Posterior cingulate gyrus (tissue), 11 donors: ENCODE measurements at regions not wholly inside any gene's neighbourhood (a gene's known extent, or its start where the extent isn't known, plus 50 kb on each side); places are given as distances from the start of the nearest gene placed in this dataset.
"Not testable (repeated sequence)": the region's sequence is repeated elsewhere in the genome, so short reads cannot be mapped to it uniquely, and the experiment has no call there.

ENCODE experiments used
- DNase-seq, 10 donors: peaks; one replicate each; pipeline versions ENCODE4 v3.0.0 to v3.0.0-alpha.2; 2020 to 2021; ENCODE audit warnings: mixed read lengths in 3 of 10
- intact Hi-C: fragments of 100-400 bp; cut with DNase I; formaldehyde crosslinking; loops from one replicate; pipeline ENCODE4 v1.15.1; 2023

- DNase-seq, result peak in 2 of 10 donors; percentile 69 to 73
- intact Hi-C loops, result no loop called here
Measured at GRCh38 chr5:131008329-131008728, 156.7 kb downstream of the HINT1 start.

- DNase-seq, result no peak
- intact Hi-C loops, result no loop called here
Measured at GRCh38 chr5:131005963-131006684, 158.9 kb downstream of the HINT1 start.

DNA sequence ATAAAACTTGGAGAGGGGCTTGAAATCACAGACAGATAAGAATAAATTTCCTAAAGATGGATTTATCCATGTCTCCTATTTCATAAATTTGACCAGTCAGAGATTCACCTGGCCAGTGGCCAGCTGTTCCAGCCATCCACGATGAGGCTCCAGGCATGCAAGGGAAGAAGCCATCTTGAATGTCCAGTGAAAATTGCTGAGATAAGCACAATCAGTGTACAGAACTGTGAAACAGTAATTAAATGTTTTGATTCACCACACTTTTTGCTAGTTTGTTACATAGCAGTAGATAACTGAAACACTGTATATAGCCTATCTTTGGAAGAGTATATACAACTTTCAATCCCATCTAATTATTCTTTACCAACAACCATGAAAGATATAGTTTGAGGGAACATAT lies 163.5 kb downstream of the HINT1 start:
- intact Hi-C loops, result no loop called here
- DNase-seq, result no peak

DNA sequence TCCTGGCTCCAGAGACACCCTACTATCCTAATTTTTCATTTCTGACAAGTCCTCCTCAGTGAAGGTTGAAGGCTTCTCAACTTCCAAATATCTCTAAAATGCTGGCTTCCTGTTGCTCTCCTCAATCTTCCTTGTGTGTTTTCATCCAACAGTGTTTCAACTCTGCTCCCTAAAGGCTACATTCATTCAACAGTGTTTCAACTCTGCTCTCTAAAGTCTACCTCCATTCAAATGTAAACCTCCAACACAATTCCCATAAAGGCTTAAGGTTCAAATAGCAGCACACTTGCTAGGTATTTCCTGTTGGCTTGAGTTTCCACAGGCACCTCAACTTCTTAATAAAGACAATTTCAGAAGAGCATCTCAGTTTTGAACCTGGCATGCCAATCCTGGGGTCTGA lies 164.8 kb downstream of the HINT1 start:
- intact Hi-C loops, result no loop called here
- DNase-seq, result no peak

DNA sequence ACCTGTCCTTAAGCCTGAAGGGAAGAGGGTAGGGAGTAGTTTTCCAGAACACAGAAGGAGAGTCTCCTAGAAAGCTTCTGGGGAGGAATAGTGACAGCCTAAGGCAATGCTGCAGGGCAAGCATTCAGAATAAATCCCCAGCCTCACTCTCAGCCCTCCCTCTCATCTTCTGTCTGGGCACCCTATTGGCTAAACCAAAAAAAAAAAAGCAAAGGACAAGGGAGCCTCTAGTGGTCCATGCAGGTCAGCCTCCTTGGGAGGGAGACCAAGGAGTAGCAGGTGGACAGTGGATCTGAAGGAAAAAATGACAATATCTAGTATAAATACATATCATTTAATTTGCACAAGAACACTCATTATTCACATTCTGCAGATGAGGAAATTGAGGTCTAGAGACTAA lies 168.3 kb downstream of the HINT1 start:
- intact Hi-C loops, DNase-seq: not testable (repeated sequence)

DNA sequence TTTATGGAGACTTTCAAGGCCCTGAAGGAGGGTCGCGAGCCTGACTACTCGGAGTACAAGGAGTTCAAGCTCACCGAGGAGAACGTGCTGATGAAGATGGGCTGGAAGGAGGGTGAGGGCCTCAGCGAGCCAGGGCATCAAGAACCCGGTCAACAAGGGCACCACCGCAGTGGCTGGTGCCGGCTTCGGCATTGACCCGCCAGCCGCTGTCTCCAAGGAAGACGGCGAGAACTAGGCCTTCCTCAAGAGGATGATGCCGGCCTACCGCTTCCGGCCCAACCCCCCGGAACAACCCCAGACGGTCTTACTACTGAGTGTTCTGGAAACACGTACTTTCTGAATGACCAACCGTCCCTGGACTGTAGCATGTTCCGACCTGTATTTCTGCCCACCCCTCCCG lies 169.2 kb downstream of the HINT1 start:
- intact Hi-C loops, result no loop called here
- DNase-seq, result peak in 1 of 10 donors; percentile 80

DNA sequence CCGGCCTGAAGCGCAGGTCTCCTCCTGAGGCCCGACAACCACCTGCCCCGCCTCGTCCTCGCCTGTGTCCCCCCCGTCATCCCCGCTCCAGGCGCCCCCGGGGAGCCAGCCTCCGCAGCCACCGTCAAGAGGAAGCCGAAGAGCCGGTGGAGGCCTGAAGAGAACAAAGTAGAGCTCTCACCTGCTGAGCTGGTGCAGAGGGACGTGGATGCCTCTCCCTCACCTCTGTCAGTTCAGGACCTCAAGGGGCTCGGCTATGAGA lies 169.9 kb downstream of the HINT1 start:
- DNase-seq, result peak in 1 of 10 donors; percentile 84
- intact Hi-C loops, result no loop called here

DNA sequence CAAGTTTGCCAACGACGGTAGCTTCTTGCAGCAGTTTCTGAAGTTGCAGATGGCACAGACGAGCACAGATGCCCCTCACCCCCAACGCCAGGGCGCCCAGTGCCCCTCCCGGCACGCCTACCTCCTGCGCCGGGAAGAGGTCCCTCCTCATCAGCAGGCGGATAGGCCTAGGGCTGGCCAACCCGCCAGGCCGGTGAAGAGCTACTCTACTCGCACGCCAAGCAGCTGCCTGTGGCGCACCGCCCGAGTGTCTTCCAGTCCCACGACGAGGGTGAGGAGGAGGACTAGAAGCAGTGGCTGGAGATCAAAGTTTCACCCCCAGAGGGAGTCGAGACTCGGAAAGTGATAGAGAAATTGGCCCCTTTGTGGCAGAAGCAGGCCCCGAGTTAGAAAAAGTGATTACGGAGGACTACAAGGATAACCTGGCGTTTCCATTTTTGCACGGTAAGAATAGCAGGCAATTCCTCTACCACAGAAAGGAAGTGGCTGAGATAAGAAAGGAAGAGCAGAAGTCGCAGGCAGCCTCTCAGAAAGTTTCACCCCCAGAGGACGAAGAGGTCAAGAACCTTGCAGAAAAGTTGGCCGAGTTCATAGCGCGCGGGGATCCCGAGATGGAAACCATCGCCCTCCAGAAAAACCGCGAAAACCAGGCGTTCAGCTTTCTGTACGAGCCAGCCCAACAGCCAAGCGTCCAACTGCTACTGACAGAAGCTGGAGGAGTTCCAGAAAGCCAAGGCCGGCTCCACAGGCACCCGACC lies 170.4 kb downstream of the HINT1 start:
- peak in 3 of 10 donors; percentile 67 to 73 (median 73) for DNase-seq
- intact Hi-C loops, result no loop called here

GRCh38 chr5:130992621-130993020 lies 172.4 kb downstream of the HINT1 start:
- DNase-seq, result no peak
- intact Hi-C loops, result no loop called here

DNA sequence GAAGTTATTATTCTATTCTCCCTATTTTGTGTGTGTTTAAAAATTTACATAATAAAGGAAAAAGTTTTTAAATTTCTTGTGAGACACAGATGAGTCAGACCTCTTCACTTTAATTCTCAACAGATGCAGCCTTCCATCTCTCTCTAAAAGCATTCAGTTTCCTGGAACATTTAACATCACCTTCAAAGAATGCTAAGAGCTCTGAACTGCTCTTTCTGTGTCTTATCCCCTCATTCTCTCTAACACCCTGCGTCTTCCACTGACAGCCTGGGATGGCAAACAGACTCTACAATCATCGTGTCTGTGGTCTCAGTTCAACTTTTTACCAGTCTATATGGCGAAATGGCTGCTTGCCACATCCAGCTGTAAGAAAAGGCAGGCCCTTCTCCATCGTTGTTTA lies 173.0 kb downstream of the HINT1 start:
- no peak for DNase-seq
- intact Hi-C loops, result no loop called here

- no peak for DNase-seq
- intact Hi-C loops, result no loop called here
Measured at GRCh38 chr5:130985776-130986175, 179.3 kb downstream of the HINT1 start.

- intact Hi-C loops, result no loop called here
- DNase-seq, result no peak
Measured at GRCh38 chr5:130981663-130982062, 183.4 kb downstream of the HINT1 start.

DNA sequence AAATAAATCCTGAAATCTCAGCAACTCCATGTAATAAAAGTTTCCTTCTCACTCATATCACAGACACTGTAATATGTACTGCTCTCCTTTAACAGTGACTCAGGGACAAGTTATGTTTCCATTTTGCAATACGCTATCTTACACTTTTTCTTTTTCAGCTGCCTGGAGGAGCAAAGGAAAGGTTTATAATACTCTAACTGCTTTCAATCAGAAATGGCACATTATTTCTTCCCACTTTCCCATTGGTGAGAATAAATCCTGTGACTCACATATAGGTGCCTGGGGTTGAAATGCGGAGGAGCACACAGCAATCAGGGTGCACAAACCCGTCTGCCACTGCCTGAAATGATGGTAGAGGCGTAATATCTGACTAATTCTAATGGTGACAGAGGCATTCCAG lies 186.6 kb downstream of the HINT1 start:
- intact Hi-C loops, result no loop called here
- DNase-seq, result no peak

DNA sequence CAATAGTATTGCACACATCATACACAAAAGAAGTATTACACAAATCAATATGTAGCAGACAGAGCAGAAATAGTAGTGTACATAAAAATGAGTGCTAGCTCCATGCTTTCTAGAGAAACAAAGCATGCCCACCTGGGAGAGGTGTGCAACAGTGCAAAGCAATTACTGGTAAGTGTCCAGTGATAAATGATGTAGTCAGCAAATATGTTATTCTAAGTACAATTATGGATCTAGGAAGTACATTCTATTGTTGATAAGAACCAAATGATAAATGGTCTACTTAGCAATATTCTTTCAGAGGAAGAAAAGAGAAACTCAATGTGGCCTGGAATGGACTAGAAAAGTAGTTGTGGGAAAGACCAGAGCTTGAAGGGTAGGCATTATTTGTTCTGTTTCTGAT lies 188.6 kb downstream of the HINT1 start:
- intact Hi-C loops, result no loop called here
- DNase-seq, result no peak

DNA sequence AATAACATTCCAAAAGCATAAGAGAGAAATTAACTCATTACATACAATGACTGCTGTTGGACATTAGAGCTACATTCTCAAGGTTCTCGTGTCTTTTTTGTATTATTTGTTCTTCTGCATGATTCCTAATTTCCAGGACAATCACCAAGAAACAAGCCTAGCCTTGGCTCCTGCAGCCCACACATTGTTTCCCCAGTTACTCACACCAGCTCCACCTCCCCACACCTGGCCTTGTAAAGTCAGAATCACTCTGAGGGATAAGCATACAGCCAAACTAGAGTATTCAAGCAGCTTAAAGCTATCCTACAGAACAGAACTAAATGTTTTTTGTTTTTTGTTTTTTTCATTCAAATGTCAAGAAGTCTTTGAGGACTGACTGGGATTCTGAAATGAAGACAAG lies 189.2 kb downstream of the HINT1 start:
- intact Hi-C loops, result no loop called here
- no peak for DNase-seq

- no peak for DNase-seq
- intact Hi-C loops, result no loop called here
Measured at GRCh38 chr5:130975299-130975698, 189.8 kb downstream of the HINT1 start.

DNA sequence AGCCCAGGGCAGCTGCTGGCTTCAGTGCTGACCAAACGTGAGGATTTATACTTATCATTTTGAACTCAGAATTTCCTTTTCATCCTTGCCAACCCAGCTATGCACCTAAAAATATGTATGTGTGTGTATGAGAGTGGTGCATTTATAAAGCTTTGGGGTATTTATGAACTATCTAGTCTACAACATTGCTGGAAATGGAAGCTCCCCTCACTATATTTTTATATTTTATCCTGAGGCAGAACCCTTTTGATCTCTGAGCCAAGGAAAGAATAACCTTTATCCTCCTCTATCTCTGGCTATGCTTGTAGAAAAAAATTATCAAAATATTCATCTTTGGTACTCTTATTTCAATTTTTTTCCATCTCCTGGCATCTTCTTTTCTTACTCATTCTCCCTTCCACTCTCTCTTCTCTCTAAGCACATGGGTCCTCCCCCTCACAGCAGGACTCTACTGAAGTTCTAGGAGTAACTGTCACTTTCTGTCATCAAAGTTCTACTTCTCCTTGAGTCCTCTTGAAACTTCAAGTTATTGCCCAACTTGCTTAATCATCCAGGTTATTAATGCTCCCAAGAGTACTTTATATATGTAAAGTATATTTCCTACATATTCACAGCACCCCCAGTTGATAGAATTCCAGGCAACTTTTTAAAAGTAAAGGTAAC lies 190.9 kb downstream of the HINT1 start:
- intact Hi-C loops, result no loop called here
- DNase-seq, result no peak

- no peak for DNase-seq
- intact Hi-C loops, result no loop called here
Measured at GRCh38 chr5:130966990-130967525, 198.0 kb downstream of the HINT1 start.

DNA sequence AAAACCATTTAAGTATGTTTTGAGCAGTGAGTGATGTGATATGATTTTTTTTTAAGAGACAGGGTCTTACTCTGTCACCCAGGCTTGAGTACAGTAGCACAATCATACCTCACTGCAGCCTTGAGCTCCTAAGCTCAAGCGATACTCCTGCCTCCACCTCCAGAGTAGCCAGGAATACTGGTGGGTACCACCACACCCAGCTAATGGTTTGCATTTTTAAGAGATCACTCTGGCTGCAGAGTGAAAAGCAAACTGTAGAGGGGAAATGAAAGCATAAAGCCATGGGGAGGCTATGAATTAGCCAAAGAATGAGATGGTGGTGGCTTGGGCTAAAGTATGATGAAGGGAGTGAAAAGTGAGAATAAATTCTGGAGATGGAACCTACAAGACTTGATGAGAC lies 199.1 kb downstream of the HINT1 start:
- intact Hi-C loops, result no loop called here
- no peak for DNase-seq

GRCh38 chr5:130965360-130965759 lies 199.7 kb downstream of the HINT1 start:
- no peak for DNase-seq
- intact Hi-C loops, result no loop called here
